ENCODE measurements at regions not wholly inside any gene's neighbourhood (a gene's known extent, or its start where the extent isn't known, plus 50 kb on each side); places are given as distances from the start of the nearest gene placed in this dataset.
"Not testable (repeated sequence)": the region's sequence is repeated elsewhere in the genome, so short reads cannot be mapped to it uniquely, and the experiment has no call there.

GRCh38 chr6:79806661-79807060 is 140.7 kb downstream of the ELOVL4 start:
- not testable (repeated sequence) for DNase-seq

GRCh38 chr6:79804732-79805131 is 142.6 kb downstream of the ELOVL4 start:
- no peak for DNase-seq

GRCh38 chr6:79803917-79804316 is 143.4 kb downstream of the ELOVL4 start:
- no peak for DNase-seq

- DNase-seq: no peak
These were observed 144.6 kb downstream of the ELOVL4 start for GRCh38 chr6:79802657-79803300.

GRCh38 chr6:79801362-79801761 is 146.0 kb downstream of the ELOVL4 start:
- DNase-seq: no peak

GRCh38 chr6:79798841-79799240 is 148.5 kb downstream of the ELOVL4 start:
- DNase-seq: no peak

- DNase-seq: no peak
These were observed 149.4 kb downstream of the ELOVL4 start for GRCh38 chr6:79797912-79798311.

GRCh38 chr6:79797163-79797764 is 150.1 kb downstream of the ELOVL4 start:
- DNase-seq: no peak

GRCh38 chr6:79796197-79796596 is 151.2 kb downstream of the ELOVL4 start:
- no peak for DNase-seq

GRCh38 chr6:79789896-79790295 is 157.5 kb downstream of the ELOVL4 start:
- no peak for DNase-seq

- no peak for DNase-seq
These were observed 157.6 kb downstream of the SH3BGRL2 start for GRCh38 chr6:79788756-79789155.

- no peak for DNase-seq
These were observed 156.5 kb downstream of the SH3BGRL2 start for GRCh38 chr6:79787626-79788025.

- DNase-seq: no peak
These were observed 153.2 kb downstream of the SH3BGRL2 start for GRCh38 chr6:79784395-79784753.

- no peak for DNase-seq
These were observed 152.7 kb downstream of the SH3BGRL2 start for GRCh38 chr6:79783670-79784394.

GRCh38 chr6:79782792-79783580 is 151.9 kb downstream of the SH3BGRL2 start:
- DNase-seq: no peak

- no peak for DNase-seq
These were observed 150.8 kb downstream of the SH3BGRL2 start for GRCh38 chr6:79781916-79782315.

- no peak for DNase-seq
These were observed 149.8 kb downstream of the SH3BGRL2 start for GRCh38 chr6:79780881-79781280.

- DNase-seq: no peak
These were observed 147.7 kb downstream of the SH3BGRL2 start for GRCh38 chr6:79778816-79779215.

- peak; percentile 87 for DNase-seq
These were observed 146.8 kb downstream of the SH3BGRL2 start for GRCh38 chr6:79777713-79778579.

GRCh38 chr6:79776076-79776475 is 144.9 kb downstream of the SH3BGRL2 start:
- no peak for DNase-seq

GRCh38 chr6:79775222-79775621 is 144.1 kb downstream of the SH3BGRL2 start:
- no peak for DNase-seq

- DNase-seq: no peak
These were observed 133.6 kb downstream of the SH3BGRL2 start for GRCh38 chr6:79764747-79765146.
